ENCODE measurements at regions not wholly inside any gene's neighbourhood (a gene's known extent, or its start where the extent isn't known, plus 50 kb on each side); places are given as distances from the start of the nearest gene placed in this dataset.

DNA sequence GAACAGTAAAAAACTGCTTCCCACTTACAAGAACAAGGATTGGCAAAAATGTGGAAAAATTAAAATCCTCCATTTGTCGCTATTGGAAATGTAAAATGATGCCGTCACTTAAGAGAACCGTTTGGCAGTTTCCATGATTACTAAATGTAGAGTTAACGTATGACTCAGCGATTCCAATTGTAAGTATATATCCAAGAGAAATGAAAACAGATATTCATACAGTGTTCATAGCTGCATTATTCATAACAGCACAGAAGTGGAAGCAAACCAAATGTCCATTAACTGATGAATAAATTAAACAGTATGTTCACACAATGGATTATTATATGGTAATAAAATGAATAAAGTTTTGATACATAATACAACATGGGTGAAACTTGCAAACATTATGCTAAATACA lies 971.0 kb downstream of the AMY1C start:
- no peaks in the 10 kb centered on the region for H3K27me3 ChIP-seq (ENCODE audit: control insufficient read depth, insufficient read depth, low read length)
- H3K9ac ChIP-seq (ENCODE audit: low read length): no peak overlapping the region
- H3K4me1 ChIP-seq (ENCODE audit: control insufficient read depth, low read depth, low read length): no peaks in the 10 kb centered on the region
- no peak overlapping the region for H3K4me3 ChIP-seq (ENCODE audit: low read length)
- H3K36me3 ChIP-seq (ENCODE audit: control insufficient read depth, low read depth, low read length): no peaks in the 10 kb centered on the region
- no peaks in the 10 kb centered on the region for H3K9me3 ChIP-seq (ENCODE audit: control insufficient read depth, low read depth, low read length)
- no peak overlapping the region for H3K27ac ChIP-seq (ENCODE audit: low read length)

DNA sequence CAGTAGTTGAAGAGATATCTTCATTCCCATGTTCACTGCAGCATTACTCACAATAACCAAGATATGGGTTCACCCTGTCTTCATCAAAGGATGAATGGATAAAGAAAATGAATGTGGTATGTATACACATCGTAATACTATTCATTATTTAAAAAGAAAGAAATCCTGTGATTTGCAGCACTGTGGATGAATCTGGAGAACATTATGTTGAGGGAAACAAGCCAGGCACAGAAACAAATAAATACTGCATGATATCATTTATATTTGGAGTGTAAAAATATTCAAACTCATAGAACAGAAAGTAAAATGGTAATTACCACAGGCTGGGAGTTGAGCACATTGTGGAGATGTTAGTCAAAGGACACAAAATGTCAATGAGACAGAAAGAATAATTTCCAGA lies 977.2 kb downstream of the AMY1C start:
- H3K36me3 ChIP-seq (ENCODE audit: control insufficient read depth, low read depth, low read length): no peaks in the 10 kb centered on the region
- no peaks in the 10 kb centered on the region for H3K27me3 ChIP-seq (ENCODE audit: control insufficient read depth, insufficient read depth, low read length)
- H3K9ac ChIP-seq (ENCODE audit: low read length): no peak overlapping the region
- no peak overlapping the region for H3K27ac ChIP-seq (ENCODE audit: low read length)
- no peaks in the 10 kb centered on the region for H3K4me1 ChIP-seq (ENCODE audit: control insufficient read depth, low read depth, low read length)
- no peaks in the 10 kb centered on the region for H3K9me3 ChIP-seq (ENCODE audit: control insufficient read depth, low read depth, low read length)
- H3K4me3 ChIP-seq (ENCODE audit: low read length): no peak overlapping the region

DNA sequence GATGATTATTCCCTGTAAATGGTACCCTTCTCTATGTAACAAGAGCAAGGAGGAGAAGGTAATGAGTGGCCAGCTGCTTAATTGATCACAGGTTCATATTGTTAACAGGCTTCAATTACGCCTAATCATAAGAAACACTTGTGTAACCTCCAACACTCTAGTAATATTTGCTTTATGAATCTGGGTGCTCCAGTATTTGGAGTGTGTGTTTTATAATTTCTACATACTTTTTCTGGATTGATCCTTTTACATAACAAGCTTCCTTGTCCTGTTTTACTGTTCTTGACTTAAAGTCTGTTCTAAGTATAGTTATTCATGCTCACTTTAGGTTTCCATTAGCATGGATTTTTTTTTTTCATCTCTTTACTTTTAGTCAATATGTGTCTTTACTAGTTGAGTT lies 984.2 kb downstream of the AMY1C start:
- Histone ChIP-seq H3K9ac (ENCODE audit: low read length) (no peak overlapping the region), H3K27ac (ENCODE audit: low read length) (no peak overlapping the region), H3K27me3 (ENCODE audit: control insufficient read depth, insufficient read depth, low read length) (no peaks in the 10 kb centered on the region), H3K4me3 (ENCODE audit: low read length) (no peak overlapping the region), H3K4me1 (ENCODE audit: control insufficient read depth, low read depth, low read length) (no peaks in the 10 kb centered on the region), H3K9me3 (ENCODE audit: control insufficient read depth, low read depth, low read length) (no peaks in the 10 kb centered on the region), H3K36me3 (ENCODE audit: control insufficient read depth, low read depth, low read length) (no peaks in the 10 kb centered on the region)

DNA sequence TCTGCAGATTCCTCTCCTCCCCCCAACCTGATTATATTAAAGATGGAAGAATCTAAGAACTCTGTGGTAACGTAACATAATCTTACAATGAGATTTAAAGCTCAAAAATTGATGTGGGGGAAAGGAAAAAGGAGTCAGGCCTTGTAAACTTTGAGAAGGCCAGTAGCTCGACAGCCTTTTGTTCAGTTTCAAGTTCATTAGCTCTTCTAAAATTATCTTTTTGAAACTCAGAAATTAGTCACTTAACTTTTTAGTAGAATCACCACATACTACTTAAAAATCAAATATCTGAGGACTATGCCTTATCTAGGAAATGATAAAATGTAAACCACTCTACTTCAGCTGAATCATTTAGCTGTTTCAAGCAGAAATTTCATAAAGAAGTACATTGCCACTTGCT lies 996.2 kb downstream of the AMY1C start:
- Histone ChIP-seq H3K9me3 (ENCODE audit: control insufficient read depth, low read depth, low read length) (no peaks in the 10 kb centered on the region), H3K27me3 (ENCODE audit: control insufficient read depth, insufficient read depth, low read length) (no peaks in the 10 kb centered on the region), H3K36me3 (ENCODE audit: control insufficient read depth, low read depth, low read length) (no peaks in the 10 kb centered on the region), H3K27ac (ENCODE audit: low read length) (no peak overlapping the region), H3K9ac (ENCODE audit: low read length) (no peak overlapping the region), H3K4me1 (ENCODE audit: control insufficient read depth, low read depth, low read length) (no peaks in the 10 kb centered on the region), H3K4me3 (ENCODE audit: low read length) (no peak overlapping the region)

DNA sequence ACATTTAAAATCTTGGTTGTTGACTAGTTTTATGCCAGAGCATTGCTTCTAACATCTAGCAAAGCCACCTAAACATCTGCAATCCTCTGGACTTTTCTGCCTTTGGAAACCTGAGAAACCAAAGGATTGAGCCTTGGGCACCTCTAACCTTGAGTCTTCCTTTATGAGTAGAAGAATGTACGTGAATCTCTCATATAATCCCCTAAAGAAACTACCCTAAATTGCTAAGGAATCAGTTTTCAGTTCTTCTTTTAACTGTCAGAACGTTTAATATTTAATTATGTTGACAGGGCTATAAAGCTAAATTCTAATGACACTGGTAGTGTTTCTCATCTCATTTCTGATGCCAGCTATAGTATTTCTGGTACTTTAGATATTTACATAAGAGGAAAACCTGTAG lies 997.3 kb downstream of the AMY1C start:
- Histone ChIP-seq H3K4me3 (ENCODE audit: low read length) (no peak overlapping the region), H3K4me1 (ENCODE audit: control insufficient read depth, low read depth, low read length) (no peaks in the 10 kb centered on the region), H3K9ac (ENCODE audit: low read length) (no peak overlapping the region), H3K27me3 (ENCODE audit: control insufficient read depth, insufficient read depth, low read length) (no peaks in the 10 kb centered on the region), H3K27ac (ENCODE audit: low read length) (no peak overlapping the region), H3K36me3 (ENCODE audit: control insufficient read depth, low read depth, low read length) (no peaks in the 10 kb centered on the region), H3K9me3 (ENCODE audit: control insufficient read depth, low read depth, low read length) (no peaks in the 10 kb centered on the region)

DNA sequence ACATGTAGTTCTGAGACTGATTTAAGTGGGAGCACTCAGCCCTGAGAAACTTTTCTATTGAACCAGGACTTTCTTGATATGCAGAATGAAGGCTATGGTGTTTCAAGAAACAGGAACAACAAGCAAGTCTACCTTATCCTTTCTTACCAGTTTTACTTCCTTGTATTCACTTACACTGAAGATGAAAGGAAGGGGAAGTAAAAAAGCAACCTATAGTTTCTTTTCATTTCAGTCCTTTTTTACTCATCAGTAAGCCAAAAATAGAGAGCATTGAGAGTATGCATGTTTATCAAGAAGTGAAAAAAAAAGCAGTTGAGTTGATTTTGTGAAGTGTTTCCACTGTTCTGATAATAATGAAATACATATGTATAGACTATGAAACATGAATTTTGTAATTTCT lies 1010.3 kb downstream of the AMY1C start:
- H3K9me3 ChIP-seq (ENCODE audit: control insufficient read depth, low read depth, low read length): no peaks in the 10 kb centered on the region
- H3K27ac ChIP-seq (ENCODE audit: low read length): no peak overlapping the region
- H3K36me3 ChIP-seq (ENCODE audit: control insufficient read depth, low read depth, low read length): no peaks in the 10 kb centered on the region
- H3K4me3 ChIP-seq (ENCODE audit: low read length): no peak overlapping the region
- no peak overlapping the region for H3K9ac ChIP-seq (ENCODE audit: low read length)
- H3K4me1 ChIP-seq (ENCODE audit: control insufficient read depth, low read depth, low read length): no peaks in the 10 kb centered on the region
- H3K27me3 ChIP-seq (ENCODE audit: control insufficient read depth, insufficient read depth, low read length): no peaks in the 10 kb centered on the region

DNA sequence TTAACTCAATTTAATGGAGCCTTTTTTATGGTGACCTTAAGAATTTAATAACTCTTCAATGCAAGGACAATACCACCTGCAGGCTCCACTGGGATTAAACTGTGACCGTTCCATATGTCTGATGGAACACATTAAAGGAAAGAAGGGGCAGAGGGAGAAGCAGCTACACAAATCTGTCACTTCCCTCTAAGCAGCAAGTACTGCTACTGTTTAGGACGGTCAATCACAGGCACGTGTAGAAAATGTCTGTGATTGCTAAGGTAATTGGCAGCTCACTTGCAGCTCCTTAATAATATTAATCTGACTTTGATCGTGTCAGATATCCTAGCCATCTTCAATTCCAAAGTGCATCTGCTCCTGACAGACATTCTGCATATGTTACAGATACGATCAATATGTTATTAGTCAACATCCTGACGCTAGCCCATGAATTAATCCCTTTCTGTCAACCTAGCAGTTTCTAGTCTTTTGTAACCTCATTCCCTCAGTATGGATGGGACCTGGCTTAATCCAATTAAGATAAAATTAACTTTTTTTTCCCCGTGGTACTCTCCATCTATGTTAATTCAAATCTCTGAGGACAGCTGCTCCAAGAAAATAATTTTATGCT lies 1012.4 kb downstream of the AMY1C start:
- Histone ChIP-seq H3K4me1 (ENCODE audit: control insufficient read depth, low read depth, low read length) (no peaks in the 10 kb centered on the region), H3K9ac (ENCODE audit: low read length) (no peak overlapping the region), H3K27ac (ENCODE audit: low read length) (no peak overlapping the region), H3K4me3 (ENCODE audit: low read length) (no peak overlapping the region), H3K27me3 (ENCODE audit: control insufficient read depth, insufficient read depth, low read length) (no peaks in the 10 kb centered on the region), H3K36me3 (ENCODE audit: control insufficient read depth, low read depth, low read length) (no peaks in the 10 kb centered on the region), H3K9me3 (ENCODE audit: control insufficient read depth, low read depth, low read length) (no peaks in the 10 kb centered on the region)

DNA sequence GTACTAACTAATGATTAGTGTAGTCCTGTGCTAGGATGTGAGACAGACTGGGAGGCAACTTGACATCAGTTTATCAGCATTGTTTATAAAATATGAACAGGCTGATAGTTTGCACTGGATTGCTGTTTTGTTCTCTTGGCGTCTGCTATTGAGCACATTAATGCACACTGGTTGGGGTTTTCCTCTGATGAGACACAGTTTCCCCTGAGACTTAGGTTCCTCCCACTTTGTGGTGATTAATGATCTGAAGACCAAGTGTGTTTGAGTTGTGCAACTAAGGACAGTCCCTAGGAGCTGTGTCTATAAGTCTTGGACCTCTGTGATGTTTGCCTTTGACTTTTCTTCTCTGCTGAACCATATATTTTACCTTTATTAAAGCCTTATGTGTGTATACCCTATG lies 1015.4 kb downstream of the AMY1C start:
- Histone ChIP-seq H3K9me3 (ENCODE audit: control insufficient read depth, low read depth, low read length) (no peaks in the 10 kb centered on the region), H3K4me3 (ENCODE audit: low read length) (no peak overlapping the region), H3K27me3 (ENCODE audit: control insufficient read depth, insufficient read depth, low read length) (no peaks in the 10 kb centered on the region), H3K9ac (ENCODE audit: low read length) (no peak overlapping the region), H3K36me3 (ENCODE audit: control insufficient read depth, low read depth, low read length) (no peaks in the 10 kb centered on the region), H3K4me1 (ENCODE audit: control insufficient read depth, low read depth, low read length) (no peaks in the 10 kb centered on the region), H3K27ac (ENCODE audit: low read length) (no peak overlapping the region)

DNA sequence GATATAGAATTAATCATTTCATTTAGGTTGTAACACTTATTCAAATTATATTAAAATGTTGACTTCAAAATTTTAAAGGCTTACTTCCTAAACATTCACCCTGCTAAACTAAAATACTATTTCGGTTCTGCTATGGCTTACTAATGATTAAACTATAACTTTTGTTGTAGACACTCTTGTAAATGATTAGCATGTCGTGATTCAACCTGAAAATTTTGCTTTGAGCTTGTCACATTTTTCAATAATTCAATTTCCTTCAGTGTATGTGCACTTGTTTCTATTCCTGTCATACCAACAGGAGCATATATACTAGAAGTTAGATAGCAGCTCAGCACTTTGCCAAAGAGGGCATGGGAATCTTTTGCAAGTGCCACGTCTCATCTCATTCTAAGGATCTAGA lies 1018.8 kb downstream of the AMY1C start:
- Histone ChIP-seq H3K27ac (ENCODE audit: low read length) (no peak overlapping the region), H3K9me3 (ENCODE audit: control insufficient read depth, low read depth, low read length) (no peaks in the 10 kb centered on the region), H3K4me3 (ENCODE audit: low read length) (no peak overlapping the region), H3K36me3 (ENCODE audit: control insufficient read depth, low read depth, low read length) (no peaks in the 10 kb centered on the region), H3K9ac (ENCODE audit: low read length) (no peak overlapping the region), H3K27me3 (ENCODE audit: control insufficient read depth, insufficient read depth, low read length) (no peaks in the 10 kb centered on the region), H3K4me1 (ENCODE audit: control insufficient read depth, low read depth, low read length) (no peaks in the 10 kb centered on the region)

DNA sequence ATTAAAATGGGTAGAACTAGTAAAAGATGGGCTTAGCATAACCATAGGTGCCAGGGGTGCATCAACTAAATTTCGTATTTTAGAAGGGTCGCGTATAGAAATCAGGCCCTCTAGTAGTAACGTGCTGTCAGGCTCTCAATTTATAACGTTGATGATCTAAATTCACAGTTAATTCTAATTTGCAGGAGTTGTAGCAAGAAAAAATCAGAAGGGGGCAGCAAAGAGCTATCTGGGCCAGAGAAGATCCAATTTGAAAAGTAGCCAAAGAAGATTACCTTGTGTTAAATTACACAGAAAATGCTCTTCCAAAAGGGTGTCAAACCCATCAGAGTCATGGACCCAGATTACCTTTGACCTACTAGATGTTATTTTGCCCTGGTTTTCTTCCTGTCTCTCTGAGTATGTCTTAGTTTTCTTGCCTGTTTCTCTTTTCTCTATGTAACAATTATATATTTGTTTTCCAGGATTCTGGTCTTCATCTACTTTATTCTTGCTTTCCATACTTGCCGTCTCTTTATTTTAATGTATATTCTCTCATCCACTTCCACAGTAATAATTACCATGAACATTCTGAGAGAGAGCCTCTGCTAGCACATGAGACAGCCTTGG lies 1030.9 kb downstream of the AMY1C start:
- Histone ChIP-seq H3K4me1 (ENCODE audit: control insufficient read depth, low read depth, low read length) (no peaks in the 10 kb centered on the region), H3K9me3 (ENCODE audit: control insufficient read depth, low read depth, low read length) (no peaks in the 10 kb centered on the region), H3K36me3 (ENCODE audit: control insufficient read depth, low read depth, low read length) (no peaks in the 10 kb centered on the region), H3K27me3 (ENCODE audit: control insufficient read depth, insufficient read depth, low read length) (no peaks in the 10 kb centered on the region), H3K9ac (ENCODE audit: low read length) (no peak overlapping the region), H3K27ac (ENCODE audit: low read length) (no peak overlapping the region), H3K4me3 (ENCODE audit: low read length) (no peak overlapping the region)

DNA sequence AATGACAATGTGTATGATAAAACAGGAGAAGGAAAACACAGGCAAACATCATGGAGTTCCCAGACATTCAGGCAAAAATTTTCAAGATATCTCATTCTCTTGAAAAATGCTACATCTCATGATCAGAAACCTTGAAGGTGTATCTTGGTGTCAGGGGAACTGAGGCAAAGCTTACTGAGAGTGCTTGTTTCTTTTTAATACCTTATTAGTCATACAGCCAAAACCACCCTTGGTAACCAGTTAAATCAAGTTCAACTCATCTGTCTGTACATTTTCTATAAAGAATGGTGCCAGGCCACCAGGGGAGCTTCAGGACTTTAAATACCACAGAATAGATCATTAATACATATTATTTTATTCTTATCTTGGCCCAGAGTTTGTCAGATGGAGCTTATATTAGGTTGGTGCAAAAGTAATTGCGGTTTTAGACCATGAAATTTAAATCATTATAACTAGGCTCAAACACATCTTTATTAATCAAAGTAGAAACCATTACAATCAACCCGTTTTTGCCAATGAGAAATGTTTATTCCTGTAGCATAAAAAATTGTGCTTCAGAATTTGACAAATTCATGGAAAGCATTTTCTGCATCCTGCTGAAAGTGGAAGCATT lies 1036.0 kb downstream of the AMY1C start:
- Histone ChIP-seq H3K9ac (ENCODE audit: low read length) (no peak overlapping the region), H3K4me1 (ENCODE audit: control insufficient read depth, low read depth, low read length) (no peaks in the 10 kb centered on the region), H3K27me3 (ENCODE audit: control insufficient read depth, insufficient read depth, low read length) (no peaks in the 10 kb centered on the region), H3K27ac (ENCODE audit: low read length) (no peak overlapping the region), H3K4me3 (ENCODE audit: low read length) (no peak overlapping the region), H3K36me3 (ENCODE audit: control insufficient read depth, low read depth, low read length) (no peaks in the 10 kb centered on the region), H3K9me3 (ENCODE audit: control insufficient read depth, low read depth, low read length) (no peaks in the 10 kb centered on the region)

DNA sequence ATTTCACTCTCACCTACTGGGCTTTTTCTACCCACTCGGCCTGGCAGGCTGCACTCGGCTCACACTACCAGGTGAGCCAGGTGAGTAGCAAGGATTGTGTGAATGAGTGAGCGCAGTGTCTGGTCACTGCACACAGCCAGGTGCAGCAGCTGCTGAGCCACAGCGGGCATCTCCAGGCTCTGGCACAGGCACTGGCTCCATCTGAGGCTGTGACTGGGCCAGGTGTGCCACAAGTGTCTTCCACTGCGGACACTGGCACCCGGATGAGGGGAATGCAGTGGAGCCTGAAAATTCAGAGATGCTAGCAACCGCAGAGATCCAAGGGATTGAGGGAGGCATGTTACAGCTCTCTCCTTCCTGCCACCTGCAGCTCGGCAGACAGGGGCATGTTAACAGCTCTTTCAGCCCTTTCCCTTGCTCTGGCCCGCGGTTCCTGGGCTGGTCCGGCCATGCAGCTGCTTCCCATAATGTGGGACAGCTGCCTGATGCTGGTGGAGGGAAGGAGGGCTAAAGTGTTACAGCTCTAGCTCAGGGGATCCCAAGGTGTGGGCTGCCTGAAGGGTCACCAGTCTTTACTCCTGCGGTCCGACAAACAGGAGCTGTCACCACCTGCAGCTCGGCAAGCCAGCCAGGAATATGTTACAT lies 1038.3 kb downstream of the AMY1C start:
- no peaks in the 10 kb centered on the region for H3K36me3 ChIP-seq (ENCODE audit: control insufficient read depth, low read depth, low read length)
- no peak overlapping the region for H3K9ac ChIP-seq (ENCODE audit: low read length)
- H3K4me1 ChIP-seq (ENCODE audit: control insufficient read depth, low read depth, low read length): no peaks in the 10 kb centered on the region

More for the DNA sequence above, 1038.3 kb downstream of the AMY1C start:
- Histone ChIP-seq H3K27ac (ENCODE audit: low read length) (no peak overlapping the region), H3K9me3 (ENCODE audit: control insufficient read depth, low read depth, low read length) (no peaks in the 10 kb centered on the region), H3K4me3 (ENCODE audit: low read length) (no peak overlapping the region), H3K27me3 (ENCODE audit: control insufficient read depth, insufficient read depth, low read length) (no peaks in the 10 kb centered on the region)

All from iPS-18a (cell line).